Motor neuron (in vitro differentiated cells): ENCODE measurements at regions not wholly inside any gene's neighbourhood (a gene's known extent, or its start where the extent isn't known, plus 50 kb on each side); places are given as distances from the start of the nearest gene placed in this dataset.

ENCODE experiments used
- ATAC-seq, 8 experiments: fragments of 200-7000 bp; cut with Tn5 transposase; replicated peaks in 6 of 8; 2 replicates each; pipeline ENCODE4 v1.8.0; 2021; ENCODE audit warnings: mild to moderate bottlenecking in 8 of 8, moderate library complexity in 8 of 8
- H3K27ac ChIP-seq, 2 donors: fragments of 250-450 bp; sonication (Bioruptor Pico); 2 replicates each; pipeline ENCODE4 v1.9.0; 2021; ENCODE audit warnings: antibody characterized with exemption in 2 of 2, mild to moderate bottlenecking in 2 of 2, moderate library complexity in 1 of 2
- H3K4me1 ChIP-seq, 2 donors: fragments of 250-450 bp; sonication (Bioruptor Pico); replicated peaks in 1 of 2; 2 replicates each; pipeline ENCODE4 v1.6.1; 2021; ENCODE audit warnings: antibody characterized with exemption in 2 of 2, mild to moderate bottlenecking in 2 of 2, moderate library complexity in 1 of 2
- H3K4me3 ChIP-seq, 5 donors: fragments of 250-450 bp; sonication (Bioruptor Pico); 2 replicates each; pipeline ENCODE4 v1.9.0; 2021; ENCODE audit warnings: antibody characterized with exemption in 5 of 5, mild to moderate bottlenecking in 5 of 5, moderate library complexity in 4 of 5
- WGBS, 10 experiments: fragments of 450-650 bp; shearing (Covaris generic); methylation state at CpG; one replicate each; pipeline ENCODE4 v1.0.0; 2022; 5-methylcytosine and 5-hydroxymethylcytosine counted together
- in situ Hi-C, 9 experiments: fragments of 400-800 bp; cut with MboI; loops; one replicate each; pipeline ENCODE4 v1.15.0; 2021; ENCODE audit warnings: low sequenced_read_pairs in 9 of 9, low pct_unique_long_range_greater_than_20kb in 2 of 9; ENCODE audit not compliant: unreplicated experiment in 9 of 9

DNA sequence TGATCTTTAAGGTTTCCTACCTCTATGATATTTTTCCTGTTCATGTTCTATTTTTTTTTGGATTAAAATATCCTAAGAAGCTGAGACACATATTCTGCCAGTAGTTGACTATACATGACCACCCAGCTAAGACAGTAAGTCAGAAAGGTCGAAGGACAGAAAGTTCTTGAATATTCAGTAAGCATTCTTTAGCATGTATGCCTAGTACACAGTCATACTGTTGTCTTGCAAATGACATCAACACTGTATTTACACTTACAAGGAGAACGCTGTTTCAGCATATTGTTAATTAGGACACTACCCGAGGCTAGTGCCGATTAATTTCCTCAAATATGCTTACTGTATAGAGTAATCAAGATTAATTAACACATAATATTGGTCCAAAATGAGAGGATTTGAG, 300.6 kb downstream of the STIM2 start:
- H3K4me1 ChIP-seq: no peaks in the 10 kb centered on the region
- 3 to 73% (median 37%) methylated on average over 1 to 4 of the region's 4 CpGs for WGBS, 10 experiments
- H3K4me3 ChIP-seq: no peak overlapping the region
- in situ Hi-C loops: no loop called here
- ATAC-seq: peak in 3 of 8 experiments; percentile 73 to 91 (median 88)
- no peak overlapping the region for H3K27ac ChIP-seq

DNA sequence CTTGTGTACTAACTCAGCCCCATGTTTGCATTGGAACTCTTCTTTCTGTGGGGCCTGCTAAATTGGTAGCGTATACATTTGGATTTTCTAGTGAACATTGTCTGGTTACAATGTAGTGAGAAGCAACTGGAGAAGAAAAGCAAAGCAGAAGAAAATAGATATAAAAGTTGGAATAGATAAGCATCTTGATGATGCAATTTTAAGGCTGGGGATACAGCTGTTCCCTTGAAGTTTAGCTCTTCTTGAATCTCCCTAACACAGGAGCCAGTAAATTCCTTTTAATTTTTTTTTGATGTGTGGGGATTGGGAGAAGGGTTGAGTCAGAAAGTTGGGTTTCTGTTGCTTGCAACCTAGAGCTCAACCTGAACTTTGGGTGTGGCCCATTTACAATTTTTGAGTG, 308.1 kb downstream of the STIM2 start:
- WGBS, 10 experiments: 86 to 100% (median 100%) methylated on average over 1 of the region's 1 CpG; no CpG with 5 or more reads in 5 of the 10 experiments
- no peak overlapping the region for H3K27ac ChIP-seq
- ATAC-seq: no peak
- in situ Hi-C loops: no loop called here
- H3K4me1 ChIP-seq: no peaks in the 10 kb centered on the region
- H3K4me3 ChIP-seq: no peak overlapping the region

DNA sequence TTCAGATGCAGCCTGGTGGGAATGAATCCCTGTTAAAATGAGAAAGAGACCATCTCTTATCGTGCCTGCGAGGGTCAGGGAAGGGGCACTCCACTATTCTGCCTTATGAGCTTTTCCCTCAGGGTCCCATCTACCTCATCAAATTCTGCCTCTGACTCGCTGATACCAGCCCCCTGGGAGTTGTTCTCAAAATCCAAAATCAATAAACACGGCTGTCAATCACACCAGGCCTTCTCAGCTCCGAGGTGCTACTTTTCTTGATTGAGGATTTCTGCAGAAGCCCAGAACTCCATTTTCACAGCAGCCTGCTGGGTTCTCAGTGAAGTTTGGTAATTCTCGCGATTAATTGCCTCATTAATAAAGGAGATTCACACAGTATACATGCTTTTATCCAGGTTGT, 312.6 kb downstream of the STIM2 start:
- in situ Hi-C loops: no loop called here
- no peaks in the 10 kb centered on the region for H3K4me1 ChIP-seq
- no peak overlapping the region for H3K27ac ChIP-seq
- ATAC-seq: no peak
- H3K4me3 ChIP-seq: no peak overlapping the region
- WGBS, 10 experiments: 11 to 84% (median 63%) methylated on average over 1 to 6 of the region's 7 CpGs; no CpG with 5 or more reads in 2 of the 10 experiments

DNA sequence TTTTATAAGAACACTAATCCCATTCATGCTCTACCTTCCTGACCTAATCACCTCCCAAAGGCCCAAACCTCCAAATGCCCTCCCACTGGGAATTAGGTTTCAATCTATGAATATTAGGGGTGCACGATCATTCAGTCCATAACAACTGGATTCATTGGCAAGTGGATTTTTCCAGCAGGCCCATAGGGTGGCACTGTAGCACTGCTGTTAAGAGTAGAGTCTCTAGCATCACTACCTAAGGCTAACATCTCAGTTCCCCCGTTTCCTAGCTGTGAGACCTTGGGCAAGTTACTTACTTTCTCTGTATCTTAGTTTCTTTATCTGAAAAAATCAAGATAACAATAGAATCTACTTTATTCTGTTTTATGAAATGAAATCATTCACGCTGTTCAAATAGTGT, 315.8 kb downstream of the STIM2 start:
- peak in 6 of 8 experiments; percentile 32 to 94 (median 74) for ATAC-seq
- in situ Hi-C loops: no loop called here
- no peak overlapping the region for H3K4me3 ChIP-seq
- no peaks in the 10 kb centered on the region for H3K4me1 ChIP-seq
- 14 to 81% (median 60%) methylated on average over 1 to 3 of the region's 3 CpGs; no CpG with 5 or more reads in 1 of the 10 experiments for WGBS, 10 experiments
- H3K27ac ChIP-seq: no peak overlapping the region

DNA sequence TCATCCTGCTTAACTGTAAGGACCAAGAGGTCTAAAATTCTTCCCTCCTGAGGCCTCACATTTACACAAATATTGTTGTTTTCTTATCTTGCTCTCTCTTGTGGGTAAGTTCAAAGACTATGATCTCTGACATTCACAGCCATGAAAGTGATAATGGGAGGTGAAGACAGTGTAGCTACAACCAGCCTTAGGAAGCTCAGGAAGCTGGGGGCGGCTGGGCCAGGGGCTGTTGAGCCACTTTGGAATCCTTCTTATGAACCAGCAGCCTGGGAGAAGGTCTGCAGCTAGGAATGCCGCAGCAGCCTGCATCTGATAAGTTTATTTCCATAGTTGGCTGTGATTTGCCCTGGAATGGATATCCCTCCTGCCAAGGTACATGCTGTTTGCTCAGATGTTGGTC, 316.2 kb downstream of the STIM2 start:
- no peak overlapping the region for H3K4me3 ChIP-seq
- in situ Hi-C loops: no loop called here
- H3K27ac ChIP-seq: no peak overlapping the region
- 17 to 100% (median 83%) methylated on average over 1 to 2 of the region's 2 CpGs; no CpG with 5 or more reads in 5 of the 10 experiments for WGBS, 10 experiments
- no peaks in the 10 kb centered on the region for H3K4me1 ChIP-seq
- ATAC-seq: no peak

DNA sequence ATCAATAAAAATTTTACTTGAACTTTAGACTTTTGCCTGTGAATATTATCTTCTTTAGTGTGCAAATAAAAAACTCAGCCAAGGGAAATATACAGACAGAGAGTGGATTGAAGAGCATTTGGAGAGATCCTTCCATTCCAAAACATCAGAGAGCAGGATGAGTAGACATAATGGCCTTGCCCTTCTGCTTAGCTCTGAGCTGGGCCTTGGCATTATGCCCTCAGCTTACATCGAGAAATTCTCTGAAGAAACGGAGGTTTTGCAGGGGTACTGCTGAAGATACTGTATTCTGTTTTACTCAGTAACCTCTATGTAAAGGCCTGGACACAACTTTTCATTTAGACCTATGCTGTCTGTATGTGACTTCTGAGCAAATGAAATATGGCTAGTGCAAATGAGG, 317.4 kb downstream of the STIM2 start:
- in situ Hi-C loops: no loop called here

DNA sequence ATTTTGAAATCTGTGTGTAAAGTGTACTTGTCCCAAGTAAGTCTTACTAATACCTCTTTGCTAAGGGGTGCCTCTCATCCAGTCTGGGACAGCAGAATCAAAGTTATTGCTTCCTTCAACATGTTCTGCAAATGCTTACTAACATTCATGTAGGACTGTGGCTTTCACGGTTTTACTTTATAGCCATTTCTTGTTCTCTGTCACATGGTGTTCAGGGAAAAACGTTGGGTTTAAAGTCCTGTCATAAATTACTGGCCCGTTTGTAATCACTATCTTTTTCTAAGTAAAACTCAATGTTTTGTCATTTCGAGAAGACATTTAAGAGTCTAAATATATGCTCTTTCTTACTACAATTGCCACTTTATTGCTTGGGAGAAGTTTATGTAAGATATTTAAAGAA, 321.1 kb downstream of the STIM2 start:
- ATAC-seq: no peak
- in situ Hi-C loops: no loop called here
- 0 to 80% (median 56%) methylated on average over 1 to 4 of the region's 4 CpGs for WGBS, 10 experiments
- H3K4me1 ChIP-seq: no peaks in the 10 kb centered on the region
- H3K4me3 ChIP-seq: no peak overlapping the region
- no peak overlapping the region for H3K27ac ChIP-seq

More for the DNA sequence above, 317.4 kb downstream of the STIM2 start:
- WGBS, 10 experiments: 0 to 94% (median 83%) methylated on average over 1 to 2 of the region's 2 CpGs; no CpG with 5 or more reads in 3 of the 10 experiments
- Histone ChIP-seq H3K27ac (no peak overlapping the region), H3K4me1 (no peaks in the 10 kb centered on the region), H3K4me3 (no peak overlapping the region)
- ATAC-seq: no peak

DNA sequence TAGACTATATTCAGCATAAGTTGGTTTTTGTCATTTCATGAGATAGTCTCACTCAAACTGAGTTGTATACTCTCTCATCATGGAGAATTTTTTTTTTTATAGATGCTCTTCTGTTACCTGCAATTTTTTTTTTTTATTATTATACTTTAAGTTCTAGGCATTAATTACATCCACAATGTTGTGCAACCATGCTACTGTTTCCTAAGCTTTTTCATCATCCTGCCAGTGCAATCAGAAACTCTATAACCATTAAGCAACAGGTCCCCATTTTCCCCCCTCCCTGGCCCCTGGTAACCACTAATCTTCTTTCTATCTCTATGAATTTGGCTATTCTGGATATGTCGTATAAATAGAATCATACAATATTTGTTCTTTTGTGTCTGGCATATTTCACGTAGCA, 321.6 kb downstream of the STIM2 start:
- whole genome bisulfite sequencing, 10 experiments: 19 to 100% (median 90%) methylated on average over 1 to 2 of the region's 2 CpGs; no CpG with 5 or more reads in 2 of the 10 experiments
- ATAC-seq: no peak
- in situ Hi-C loops: no loop called here
- H3K27ac ChIP-seq: no peak overlapping the region
- H3K4me3 ChIP-seq: no peak overlapping the region
- no peaks in the 10 kb centered on the region for H3K4me1 ChIP-seq

DNA sequence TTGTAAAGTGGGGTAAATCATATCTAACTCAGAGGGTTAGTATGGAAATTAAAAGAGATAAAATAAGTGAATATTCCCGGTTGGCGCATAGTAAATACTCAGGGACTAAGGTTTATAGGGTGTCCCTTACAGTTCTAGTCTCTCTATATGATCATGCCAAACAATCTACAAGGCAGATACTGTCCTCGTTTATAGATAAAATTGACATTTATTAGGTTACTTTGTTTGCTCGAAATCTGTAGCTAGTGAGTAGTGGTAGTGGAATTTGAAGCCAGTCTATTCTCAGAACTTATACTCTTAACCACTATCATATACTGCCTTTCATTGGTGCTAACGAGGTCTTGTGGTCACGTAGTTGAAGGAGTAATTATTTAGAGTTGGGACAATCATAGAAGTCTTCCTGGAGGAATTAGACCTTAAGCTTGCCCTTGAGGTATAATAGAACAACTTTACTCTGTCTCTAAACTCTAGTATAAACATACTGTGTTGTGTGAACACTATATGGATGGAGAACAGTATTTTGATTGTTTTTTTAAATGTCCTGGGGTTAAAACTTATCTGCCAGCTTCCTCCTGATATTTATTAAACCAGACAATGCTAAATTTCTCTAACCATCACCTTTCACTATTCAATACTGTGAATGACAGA, 324.0 kb downstream of the STIM2 start:
- no peak overlapping the region for H3K27ac ChIP-seq
- H3K4me3 ChIP-seq: no peak overlapping the region
- ATAC-seq: no peak
- WGBS, 10 experiments: 27 to 100% (median 60%) methylated on average over 1 to 6 of the region's 6 CpGs; no CpG with 5 or more reads in 2 of the 10 experiments
- no peaks in the 10 kb centered on the region for H3K4me1 ChIP-seq
- in situ Hi-C loops: no loop called here

DNA sequence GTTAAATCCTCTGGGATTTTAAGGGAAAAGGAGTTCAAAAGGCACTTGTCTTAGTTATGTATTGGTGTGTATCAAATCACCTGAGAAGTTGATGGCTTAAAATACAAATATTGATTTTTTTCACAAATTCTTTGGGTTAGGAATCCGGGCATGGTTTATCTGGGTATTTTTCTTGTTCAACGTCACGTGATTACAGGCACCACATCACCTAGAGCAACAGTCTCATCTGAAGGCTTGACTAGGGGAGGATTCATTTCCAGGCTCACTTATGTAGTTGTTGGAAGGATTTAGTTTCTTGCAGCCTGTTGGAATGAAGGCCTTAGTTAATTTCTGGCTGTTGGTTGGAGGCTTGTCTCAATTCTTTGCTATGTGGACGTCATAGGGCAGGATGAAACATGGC, 326.1 kb downstream of the STIM2 start:
- Histone ChIP-seq H3K27ac (no peak overlapping the region), H3K4me3 (no peak overlapping the region), H3K4me1 (no peaks in the 10 kb centered on the region)
- no peak for ATAC-seq
- in situ Hi-C loops: no loop called here
- 45 to 100% (median 67%) methylated on average over 1 to 4 of the region's 4 CpGs; no CpG with 5 or more reads in 2 of the 10 experiments for WGBS, 10 experiments

DNA sequence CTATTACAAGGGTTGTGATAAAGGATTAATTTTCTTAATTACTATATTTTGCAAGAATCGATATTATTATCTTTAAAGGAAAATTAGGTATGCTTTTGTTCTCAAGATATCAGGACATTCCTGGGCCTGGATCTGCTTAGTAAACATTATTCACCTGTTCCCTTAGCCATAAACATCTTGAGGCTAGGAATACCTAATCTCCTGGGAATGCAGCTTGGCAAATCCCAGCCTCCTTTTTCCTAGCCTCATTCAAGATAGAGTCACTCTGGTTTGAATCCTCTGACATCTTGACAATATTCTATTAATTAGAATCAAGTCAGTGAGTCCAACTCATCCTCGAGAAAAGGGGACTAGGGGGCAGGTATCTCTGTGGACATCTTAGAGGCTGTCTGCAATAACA, 327.1 kb downstream of the STIM2 start:
- ATAC-seq: no peak
- in situ Hi-C loops: no loop called here
- Histone ChIP-seq H3K27ac (no peak overlapping the region), H3K4me3 (no peak overlapping the region), H3K4me1 (no peaks in the 10 kb centered on the region)
- WGBS, 10 experiments: 8 to 100% (median 77%) methylated on average over 1 to 2 of the region's 2 CpGs

DNA sequence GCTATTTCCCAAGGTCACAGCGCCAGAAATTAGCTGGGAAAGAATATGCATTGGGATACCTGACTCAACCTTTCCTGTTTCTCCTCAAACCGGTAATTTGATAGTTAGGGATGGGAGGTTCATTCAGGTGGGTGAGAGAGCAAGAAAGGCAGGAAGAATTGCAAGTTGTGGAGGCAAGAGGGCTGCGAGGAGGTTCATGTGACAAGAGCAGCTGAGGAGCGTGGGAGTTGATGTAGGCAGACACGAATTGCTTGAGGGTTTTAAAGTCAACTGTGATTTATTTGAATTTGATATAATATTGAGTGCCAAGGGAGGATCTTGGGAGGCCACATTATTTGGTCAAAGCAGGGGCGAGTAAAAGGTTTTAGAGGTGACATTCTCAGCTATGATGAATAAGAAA, 329.0 kb downstream of the STIM2 start:
- Histone ChIP-seq H3K27ac (no peak overlapping the region), H3K4me3 (no peak overlapping the region), H3K4me1 (no peaks in the 10 kb centered on the region)
- WGBS, 10 experiments: 26 to 100% (median 85%) methylated on average over 1 to 6 of the region's 6 CpGs; no CpG with 5 or more reads in 1 of the 10 experiments
- ATAC-seq: no peak
- in situ Hi-C loops: no loop called here

DNA sequence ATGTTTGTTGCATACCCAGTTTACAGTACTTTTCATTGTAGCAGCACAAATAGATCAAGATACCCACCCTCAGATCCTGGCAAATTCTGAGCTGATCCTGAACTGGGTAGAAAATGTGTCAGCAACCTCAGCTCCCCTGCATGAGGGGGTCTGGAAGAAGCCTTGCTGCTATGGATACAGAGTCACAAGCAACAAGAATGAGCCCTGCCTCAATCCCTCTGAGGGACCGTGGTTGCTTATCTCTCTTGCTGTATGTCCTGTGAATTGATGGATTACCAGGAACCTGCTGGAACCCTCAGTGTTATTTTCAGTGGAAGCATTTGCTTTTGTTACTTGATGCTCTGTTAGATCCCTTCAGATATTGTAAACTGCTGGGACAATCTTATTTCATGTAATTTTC, 331.0 kb downstream of the STIM2 start:
- WGBS, 10 experiments: 40 to 67% methylated on average over 1 of the region's 1 CpG; no CpG with 5 or more reads in 8 of the 10 experiments
- no peak overlapping the region for H3K27ac ChIP-seq
- in situ Hi-C loops: no loop called here
- no peak overlapping the region for H3K4me3 ChIP-seq
- peak in 1 of 8 experiments; percentile 63 for ATAC-seq
- H3K4me1 ChIP-seq: no peaks in the 10 kb centered on the region

DNA sequence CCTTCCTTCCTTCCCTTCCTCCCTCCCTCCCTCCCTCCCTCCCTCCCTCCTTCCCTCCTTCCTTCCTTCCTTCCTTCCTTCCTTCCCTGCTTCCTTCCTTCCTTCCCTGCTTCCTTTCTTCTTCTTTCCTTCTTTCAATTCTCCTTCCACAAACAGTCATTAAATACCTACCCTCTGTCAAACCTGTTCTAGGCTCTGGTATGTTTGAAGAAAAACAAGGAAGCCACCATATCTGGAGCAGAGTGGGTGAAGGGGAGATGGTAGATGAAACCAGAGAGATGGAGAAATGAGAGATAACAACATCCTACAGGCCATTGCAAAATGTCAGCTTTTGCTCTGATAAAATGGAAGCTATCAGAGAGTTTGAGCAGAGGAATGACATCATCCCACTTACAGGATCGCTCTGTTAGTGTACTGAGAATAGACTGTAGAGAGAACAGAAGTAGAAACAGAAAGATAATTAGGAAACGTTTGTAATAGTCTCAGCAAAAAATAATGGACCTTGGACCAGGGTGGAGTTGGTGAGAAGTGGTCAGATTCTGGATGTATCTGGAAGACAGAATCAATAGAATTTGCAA, 334.0 kb downstream of the STIM2 start:
- no peak overlapping the region for H3K27ac ChIP-seq
- in situ Hi-C loops: no loop called here
- no peak overlapping the region for H3K4me3 ChIP-seq
- H3K4me1 ChIP-seq: no peaks in the 10 kb centered on the region
- peak in 2 of 8 experiments; percentile 37 to 53 for ATAC-seq
- WGBS, 10 experiments: 0 to 100% (median 71%) methylated on average over 1 to 2 of the region's 2 CpGs; no CpG with 5 or more reads in 1 of the 10 experiments
